ENCODE measurements at regions not wholly inside any gene's neighbourhood (a gene's known extent, or its start where the extent isn't known, plus 50 kb on each side); places are given as distances from the start of the nearest gene placed in this dataset.
"Not testable (repeated sequence)": the region's sequence is repeated elsewhere in the genome, so short reads cannot be mapped to it uniquely, and the experiment has no call there.

DNA sequence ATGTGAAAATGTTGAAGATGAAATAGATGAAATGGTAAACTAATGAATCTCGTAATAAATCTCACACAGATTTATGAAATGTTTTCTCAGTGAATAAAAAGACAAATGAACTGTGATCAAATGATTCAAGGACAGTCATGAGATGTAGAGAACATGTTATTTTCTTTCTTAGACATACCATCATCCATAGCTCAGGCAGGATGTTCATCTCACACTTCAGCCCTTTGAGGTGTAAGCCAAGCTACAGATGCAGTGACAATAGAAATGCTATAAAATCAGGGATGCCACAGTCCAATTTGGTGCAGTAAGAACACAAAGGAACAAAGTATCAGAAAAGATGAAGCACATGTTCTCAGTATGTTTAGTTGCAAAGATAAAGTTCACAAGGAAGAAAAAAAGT lies 242.7 kb upstream of the KRR1 start:
- no peak for DNase-seq

DNA sequence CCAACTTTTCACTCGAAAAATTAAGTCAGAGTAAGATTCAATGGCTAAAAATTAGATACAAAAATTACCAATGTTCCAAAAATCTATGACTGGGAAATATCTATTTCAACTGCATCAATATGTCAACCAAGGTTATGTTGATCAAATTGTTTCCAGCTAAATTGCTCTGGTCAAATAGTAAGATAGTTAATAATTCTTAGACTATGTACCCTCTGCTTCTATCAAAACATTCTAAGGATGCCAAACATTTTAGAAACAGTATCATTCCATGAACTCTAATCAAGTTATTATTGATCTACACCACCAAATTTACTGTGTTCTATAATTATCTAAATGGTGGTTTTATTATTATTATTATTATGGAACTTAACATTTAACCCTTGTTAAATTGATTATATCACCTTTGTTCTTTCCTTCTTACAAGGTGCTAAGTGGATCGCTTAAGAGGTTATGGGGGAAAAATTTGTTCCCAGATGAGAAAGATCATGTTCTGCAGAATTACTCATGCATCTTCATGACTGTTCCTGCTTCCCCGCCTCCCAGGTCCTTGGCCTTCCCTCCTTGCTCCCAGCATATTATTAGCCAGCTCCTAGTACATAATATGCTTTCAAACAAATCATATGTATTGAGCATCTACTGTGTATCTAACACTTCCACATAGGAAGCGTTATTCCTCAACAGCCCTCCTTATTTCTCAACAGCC lies 240.5 kb upstream of the KRR1 start:
- no peak for DNase-seq

DNA sequence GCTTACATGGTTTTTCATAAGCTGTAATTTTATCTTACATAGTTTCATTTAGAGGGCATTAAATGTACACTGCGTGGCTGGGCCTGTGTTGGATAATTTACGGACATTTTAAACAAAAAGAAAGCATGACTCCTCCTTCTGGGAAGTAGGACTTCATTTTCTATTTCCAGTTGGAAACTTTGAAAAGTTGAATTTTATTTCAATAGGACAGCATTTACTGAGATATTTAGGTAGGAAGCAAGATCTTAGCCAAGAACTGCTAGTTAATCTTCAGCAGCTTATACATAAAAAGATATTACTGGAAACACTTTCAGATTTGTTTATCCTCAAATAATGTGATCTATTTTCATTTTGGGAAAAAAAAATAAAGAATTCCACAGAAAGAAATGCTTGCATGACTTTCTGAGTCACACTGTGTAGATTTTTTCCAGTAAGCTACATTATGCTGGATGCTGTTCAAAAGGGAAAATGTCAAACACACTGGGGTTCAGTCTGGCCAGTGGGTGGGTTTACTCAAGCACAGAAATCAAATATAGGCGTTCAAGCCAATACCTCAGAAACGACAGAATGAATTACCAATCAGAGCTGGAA lies 239.4 kb upstream of the KRR1 start:
- DNase-seq, result no peak

DNA sequence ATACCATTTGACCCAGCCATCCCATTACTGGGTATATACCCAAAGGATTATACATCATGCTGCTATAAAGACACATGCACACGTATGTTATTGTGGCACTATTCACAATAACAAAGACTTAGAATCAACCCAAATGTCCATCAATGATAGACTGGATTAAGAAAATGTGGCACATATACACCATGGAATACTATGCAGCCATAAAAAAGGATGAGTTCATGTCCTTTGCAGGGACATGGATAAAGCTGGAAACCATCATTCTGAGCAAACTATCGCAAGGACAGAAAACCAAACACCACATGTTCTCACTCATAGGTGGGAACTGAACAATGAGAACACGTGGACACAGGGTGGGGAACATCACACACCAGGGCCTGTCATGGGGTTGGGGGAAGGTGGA lies 237.6 kb upstream of the KRR1 start:
- not testable (repeated sequence) for DNase-seq

DNA sequence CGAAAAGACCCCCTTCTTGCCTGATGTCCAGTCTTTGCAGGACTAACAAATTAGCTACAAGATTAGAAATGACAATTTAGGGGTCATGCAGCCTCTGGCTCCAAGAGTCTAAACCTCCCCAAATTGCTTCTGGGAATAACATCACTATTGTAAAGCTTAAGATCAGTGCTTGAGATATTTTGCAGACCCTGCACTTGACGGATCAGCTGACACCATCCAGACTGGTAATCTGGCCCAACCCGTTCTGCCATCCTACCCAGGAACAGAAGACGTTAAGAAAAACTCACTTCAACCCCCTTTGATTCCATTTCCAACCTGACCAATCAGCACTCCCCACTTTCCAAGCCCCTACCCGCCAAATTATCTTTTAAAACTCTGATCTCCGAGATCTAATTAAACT lies 236.7 kb upstream of the KRR1 start:
- no peak for DNase-seq

DNA sequence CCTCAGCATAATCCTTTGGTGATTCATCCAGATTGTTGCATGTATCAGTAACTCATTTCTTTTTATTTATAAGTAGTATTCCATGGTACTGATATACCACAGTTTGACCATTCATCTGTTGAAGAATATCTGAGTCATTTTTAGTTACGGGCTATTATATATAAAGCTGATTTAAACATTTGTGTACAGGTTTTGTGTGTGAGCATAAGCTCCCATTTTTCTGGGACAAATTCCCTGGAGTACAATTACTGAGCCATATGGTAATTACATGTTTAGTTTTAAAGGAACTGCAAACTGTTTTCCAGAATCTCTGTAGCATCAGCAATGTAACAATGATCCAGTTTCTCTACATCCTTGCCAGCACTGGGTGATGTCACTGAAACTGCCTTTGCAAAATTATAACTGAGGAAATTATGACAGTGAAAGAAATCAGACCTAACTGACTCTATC lies 236.2 kb upstream of the KRR1 start:
- DNase-seq, result no peak

DNA sequence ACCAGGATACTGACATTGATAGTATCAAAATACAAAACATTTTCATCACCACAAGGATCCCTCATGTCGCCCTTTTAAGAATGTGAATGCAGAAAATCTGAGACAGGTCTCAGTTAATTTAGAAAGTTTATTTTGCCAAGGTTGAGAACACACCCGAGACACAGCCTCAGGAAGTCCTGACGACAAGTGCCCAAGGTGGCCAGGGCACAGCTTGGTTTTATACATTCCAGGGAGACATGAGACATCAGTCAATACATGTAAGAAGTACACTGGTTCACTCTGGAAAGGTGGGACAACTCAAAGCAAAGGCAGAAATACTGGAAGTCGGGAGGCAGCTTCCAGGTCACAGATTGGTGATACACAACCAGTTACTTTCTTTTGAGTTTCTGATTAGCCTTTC lies 235.2 kb upstream of the KRR1 start:
- no peak for DNase-seq

DNA sequence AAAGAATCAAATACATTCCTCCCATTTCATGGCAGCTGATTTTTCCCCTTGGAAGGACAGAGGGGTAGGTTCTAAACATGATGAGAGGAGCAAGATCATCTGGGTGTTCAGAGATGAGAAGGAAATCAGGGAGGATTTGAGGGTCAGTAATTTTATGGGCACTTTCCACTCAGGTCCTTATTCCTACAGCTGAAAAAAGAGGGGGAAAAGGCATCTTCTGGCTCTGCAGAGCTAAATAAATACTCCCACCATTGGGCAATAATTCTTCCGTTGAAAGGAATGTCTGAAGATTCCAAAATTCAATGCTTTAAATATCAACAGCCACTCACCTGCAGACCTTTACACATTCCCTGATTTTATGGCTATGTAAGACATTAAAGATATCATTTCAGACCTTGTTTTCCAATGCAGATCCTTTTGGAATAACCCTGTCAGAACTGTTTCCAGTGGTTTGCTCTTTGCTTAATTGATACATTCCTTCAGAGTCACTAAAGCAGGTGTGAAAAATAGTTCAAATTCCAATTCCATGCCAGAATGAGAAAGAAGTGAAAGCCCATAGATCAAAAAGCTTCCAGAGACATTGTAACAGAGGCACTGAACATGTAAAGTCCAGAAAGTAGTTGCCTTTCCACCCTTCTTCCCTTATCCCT lies 233.3 kb upstream of the KRR1 start:
- no peak for DNase-seq

DNA sequence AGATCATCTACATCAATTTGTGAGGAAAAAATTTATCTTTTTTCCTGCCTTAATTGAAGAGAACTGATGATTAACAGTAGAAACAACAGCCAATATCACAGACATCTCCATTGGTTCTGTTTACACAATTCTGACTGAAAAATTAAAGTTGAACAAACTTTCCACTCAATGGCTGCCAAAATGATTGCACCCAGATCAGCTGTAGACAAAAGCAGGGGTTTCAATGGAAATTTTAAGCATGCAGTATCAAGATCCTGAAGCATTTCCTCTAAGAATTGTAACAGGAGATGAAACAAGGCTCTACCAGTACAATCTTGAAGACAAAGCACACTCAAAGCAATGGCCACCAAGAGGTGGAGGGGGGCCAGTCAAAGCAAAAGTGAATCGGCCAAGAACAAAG lies 231.6 kb upstream of the KRR1 start:
- no peak for DNase-seq

DNA sequence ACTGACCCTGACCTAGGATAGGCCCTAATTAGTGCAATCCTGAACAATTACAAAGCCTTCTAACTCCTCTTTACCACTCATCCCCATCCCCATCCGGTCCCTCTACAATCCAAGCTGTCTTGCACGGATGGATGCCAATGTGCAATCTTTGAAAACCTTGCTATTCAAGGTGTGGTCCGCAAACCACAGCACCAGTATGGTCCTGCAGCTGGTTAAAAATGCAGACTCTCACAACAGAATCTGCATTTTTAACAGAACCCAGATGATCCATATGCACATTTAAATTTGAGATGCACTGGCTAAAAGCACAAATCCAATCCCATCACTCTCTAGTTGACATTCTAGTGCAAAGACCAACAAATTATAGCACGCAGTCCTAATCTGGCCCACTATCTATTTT lies 230.6 kb upstream of the KRR1 start:
- no peak for DNase-seq

DNA sequence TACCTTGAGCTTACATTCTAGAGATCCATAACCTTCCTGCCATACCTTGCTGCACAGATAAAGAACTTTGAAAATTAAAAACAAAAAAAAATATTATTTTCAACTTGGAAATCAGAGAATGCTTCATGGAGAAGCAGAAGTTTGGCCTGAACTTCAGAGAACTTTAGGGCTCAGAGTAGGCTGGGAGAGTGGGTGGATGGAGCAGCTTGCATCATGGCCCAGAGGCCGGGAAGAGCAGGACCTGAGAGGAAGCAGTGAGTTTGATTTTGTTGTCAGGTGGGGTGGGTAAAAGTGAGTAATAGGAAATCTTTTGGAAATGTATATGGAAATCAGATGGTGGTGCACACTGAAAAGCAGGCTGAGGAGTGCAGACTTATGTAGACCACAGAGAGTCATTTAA lies 228.5 kb upstream of the KRR1 start:
- DNase-seq, result no peak

DNA sequence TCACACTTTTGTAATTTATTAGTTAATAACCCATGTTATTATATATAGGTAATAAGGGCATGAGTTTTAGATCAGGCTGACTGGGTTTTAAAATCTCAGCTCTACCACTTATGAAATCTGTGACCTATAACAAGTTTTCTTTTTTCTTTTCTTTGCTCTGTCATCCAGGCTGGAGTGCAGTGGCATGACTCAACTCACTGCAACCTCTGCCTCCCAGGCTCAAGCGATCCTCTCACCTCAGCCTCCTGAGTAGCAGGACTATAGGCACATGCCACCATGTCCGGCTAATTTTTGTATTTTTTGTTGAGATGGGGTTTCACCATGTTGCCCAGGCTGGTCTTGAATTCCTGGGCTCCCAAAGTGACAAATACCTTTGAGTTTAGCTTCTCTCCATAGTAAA lies 227.7 kb upstream of the KRR1 start:
- not testable (repeated sequence) for DNase-seq

DNA sequence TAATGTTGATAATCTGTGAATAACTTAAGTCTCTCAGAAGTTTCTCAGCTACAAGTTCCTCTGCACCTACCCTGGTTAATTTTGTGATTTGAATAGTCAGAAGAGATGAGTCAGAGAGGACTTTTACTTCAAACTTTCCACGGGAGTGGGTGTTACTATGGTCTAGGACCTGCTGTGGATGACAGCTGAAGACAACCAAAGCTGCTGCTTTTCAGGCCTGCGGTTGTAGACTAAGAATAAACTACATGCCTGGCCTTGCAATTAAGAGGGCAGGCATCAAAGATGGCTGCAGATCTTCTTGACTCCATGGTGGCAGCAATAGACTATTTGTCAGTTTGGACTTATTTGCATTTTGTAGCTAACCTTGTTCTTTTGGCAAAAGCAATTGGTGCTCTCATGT lies 227.1 kb upstream of the KRR1 start:
- DNase-seq, result no peak

DNA sequence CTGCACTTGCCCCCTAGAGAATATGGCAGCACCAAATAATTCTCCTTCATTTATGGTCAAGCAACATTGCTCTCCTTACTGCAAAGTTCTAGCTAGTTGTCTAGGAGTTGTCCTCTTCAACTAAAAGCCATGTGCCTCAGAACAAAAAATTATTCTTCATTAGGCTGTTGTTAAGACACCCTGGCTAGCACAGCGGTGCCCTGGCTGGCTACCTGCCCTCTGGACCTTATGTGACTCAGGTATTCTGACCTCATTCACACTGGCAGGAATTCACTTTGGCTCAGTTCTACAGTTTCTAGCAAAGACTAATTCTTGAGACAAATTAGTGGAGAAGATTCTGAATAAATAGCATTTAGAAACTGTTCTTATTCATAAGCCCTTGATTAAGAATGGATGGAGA lies 224.4 kb upstream of the KRR1 start:
- DNase-seq, result no peak

DNA sequence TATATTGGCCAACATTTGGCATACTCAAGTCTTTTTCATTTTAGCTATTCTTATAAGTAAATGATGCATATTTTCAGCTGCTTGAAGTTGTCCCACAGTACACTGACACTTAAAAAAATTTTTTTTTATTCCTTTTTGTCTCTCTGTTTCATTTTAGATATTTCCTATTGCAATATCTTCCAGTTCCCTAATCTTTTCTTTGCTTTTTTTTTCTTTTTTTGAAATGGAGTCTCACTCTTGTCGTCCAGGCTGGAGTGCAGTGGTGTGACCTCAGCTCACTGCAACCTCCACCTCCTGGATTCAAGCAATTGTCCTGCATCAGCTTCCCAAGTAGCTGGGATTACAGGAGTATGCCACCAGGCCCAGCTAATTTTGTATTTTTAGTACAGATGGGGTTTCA lies 217.4 kb upstream of the KRR1 start:
- no peak for DNase-seq

DNA sequence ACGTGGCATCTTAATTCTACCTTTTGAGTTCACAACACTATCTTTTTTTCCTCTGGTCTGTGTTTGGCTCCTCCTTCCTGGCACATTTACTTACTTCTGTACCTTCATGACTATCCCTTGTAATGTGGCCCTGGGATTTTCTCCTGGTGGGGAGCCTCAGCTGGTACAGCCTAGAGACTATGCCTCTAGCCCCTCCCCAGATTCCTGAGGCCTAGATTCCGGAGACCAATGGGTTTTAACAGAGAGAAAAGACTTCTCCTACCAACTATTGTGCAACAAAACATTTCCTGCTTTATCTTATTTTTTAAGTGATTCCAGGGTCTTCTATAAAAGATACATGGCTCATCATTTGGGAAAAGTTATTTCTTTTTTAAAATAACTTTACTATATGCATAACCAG lies 216.2 kb upstream of the KRR1 start:
- DNase-seq, result no peak

DNA sequence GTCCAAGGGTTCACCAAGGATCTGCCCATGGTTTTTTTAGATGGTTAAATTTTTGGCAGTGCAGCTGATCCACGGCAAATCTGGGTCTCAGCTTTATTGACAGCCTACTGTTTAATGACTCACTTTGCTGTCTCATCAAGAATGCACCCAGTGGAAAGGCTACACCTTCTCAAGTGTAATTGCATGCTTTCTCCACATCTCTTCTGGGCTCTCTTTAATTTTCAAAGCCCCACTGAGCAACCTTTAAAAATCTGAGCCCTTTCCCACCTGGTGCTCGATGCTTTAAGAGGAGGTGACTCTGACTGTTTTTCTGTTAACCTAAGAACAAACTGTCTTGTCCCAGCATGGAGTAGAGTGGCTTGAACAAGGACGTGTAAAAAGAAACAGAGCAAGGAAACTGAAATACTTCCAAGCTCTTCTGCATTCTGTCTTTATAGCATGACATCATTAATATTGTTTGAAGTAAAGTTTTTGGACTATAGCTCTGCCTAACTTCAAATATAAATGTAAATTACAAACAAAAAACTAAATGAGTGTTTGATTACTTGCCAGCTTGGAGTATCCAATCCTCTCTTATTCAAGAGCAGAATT lies 214.2 kb upstream of the KRR1 start:
- DNase-seq, result peak; percentile 41 to 62

DNA sequence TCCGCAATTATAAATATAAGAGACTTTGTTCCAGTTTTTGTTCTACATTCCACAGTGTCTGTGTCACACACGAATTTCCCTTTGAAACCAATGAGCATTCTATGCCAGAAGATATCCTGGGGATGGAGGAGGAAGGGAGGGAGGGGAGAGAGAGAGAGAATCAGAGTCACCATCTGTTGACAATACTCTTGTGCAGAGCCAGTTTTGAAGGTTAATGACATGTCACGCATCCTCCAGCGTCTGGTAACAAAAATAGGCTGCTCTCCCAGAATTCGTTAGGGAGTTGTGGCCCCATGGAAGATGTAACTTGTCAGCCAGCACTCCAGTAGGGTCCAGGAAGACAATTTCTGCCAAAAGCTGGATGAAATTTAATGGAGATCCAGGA lies 213.5 kb upstream of the KRR1 start:
- peak; percentile 90 for DNase-seq

DNA sequence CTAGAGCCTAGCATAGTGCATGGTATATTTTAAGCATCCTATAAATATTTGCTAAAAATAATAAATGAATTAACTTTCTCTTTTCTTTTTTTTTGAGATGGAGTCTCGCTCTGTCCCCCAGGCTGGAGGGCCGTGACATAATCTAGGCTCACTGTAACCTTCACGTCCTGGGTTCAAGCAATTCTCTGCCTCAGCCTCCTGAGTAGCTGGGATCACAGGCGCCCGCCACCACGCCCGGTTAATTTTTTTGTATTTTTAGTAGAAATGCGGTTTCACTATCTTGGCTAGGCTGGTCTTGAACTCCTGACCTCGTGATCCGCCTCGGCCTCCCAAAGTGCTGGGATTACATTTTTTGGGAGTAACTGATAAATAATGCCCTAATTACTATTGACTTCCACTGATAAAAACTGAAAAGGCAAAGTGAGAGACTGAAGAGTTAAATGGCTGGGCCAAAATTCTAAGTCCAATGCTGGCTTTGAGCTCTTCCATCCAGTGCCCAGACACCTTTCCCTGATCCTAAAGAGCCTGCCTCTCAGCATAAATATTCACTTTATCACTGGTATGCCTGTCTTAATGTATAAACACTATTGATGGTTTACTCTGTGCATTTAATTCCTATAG lies 213.0 kb upstream of the KRR1 start:
- DNase-seq, result no peak

DNA sequence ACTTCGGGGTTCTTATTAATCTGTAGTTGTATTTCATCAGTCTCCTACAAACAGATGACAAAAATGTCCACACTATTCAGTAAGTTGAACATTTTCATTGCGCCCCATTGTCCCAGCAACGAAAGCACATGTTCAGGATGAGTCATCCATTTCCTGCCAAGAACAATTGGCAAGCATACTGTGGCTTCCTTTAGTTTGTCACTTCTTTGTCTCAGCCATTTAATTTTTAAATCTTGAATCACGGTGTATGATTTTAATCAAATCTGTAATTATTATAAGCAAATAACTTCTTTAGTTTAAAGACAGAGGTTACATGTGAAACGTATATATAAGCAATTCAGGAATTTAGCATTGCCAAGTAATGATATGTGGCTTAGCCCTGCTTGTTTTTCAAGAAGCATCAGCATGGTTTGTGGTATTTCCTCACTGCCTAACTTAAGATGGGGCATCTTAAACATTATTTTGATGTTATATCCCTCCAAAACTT lies 211.3 kb upstream of the KRR1 start:
- peak; percentile 47 to 69 for DNase-seq

DNA sequence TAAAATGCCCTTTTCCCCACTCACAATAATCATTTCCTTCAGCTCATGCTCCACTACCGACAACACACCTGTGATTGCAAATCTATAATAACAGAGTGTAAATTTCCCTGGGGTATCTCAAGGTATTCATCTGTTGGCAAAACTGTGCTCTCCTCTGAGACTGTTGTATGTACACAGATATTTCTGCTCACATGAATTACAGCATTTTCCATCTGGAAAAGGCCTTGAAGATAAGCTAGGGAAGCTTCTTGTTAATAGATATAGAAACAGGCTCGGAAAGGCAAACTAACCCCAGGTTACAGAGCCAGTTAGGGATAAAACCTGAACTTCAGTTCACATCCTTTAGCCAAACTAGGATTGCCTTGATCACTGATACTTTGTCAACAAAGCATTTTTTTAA lies 210.4 kb upstream of the KRR1 start:
- no peak for DNase-seq

DNA sequence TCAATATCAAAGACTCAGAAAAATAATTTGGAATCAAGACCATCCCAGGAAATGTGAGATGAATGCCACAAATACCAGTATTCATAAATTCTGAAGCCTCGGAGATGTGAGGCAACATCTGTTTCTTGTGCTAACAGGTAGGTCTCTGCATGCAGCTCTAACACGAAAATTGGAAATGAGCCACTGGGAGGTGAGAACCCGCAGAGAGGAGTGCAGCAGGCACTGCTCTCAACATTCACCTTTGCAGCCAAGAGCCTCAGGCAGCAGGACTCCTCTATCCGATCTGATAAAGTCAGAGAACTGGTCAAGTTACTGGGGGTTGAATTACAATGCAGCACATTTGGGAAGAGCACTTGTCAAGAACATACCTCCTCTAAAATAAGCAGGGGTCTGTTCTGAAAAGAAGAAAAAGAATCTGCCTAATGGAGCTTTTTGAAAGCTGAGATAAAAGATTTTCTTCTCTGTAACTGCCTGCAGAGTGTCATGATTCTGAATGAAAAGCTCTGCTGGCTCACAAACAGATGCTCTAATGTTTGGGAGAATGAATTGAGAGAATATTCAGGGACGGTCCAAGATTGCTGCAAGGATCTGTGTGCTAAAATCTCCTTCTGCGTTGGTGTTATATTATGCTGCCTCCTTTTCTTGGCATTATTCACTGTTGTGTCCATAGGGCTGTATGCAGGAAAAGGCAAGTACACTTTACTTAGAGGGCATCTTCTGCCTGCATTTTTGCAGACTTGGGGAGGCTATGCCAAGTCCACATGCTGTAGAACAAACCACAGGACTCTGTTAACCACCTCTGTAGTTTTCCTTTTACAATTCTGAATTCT lies 209.6 kb upstream of the KRR1 start:
- DNase-seq, result peak; percentile 21 to 32

DNA sequence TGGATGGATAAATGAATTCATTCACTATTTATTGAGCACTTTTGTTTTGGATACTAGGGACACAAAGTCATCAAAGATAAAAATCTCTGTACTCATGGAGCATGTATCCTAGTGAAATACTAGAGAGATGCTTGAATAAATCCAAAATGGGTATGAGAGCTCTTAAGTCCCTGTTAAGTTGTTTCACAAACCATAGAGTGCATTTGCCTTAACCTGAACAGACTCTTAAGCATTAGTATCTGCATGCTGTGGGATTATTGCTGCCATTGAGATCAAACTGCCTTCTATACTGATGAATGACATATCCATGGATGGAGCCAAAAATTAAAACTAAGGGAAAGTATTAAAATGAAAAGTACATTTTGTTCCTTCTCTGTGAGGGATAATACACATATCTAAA lies 206.5 kb upstream of the KRR1 start:
- no peak for DNase-seq
